HCT116 (cell line): ENCODE measurements at regions not wholly inside any gene's neighbourhood (a gene's known extent, or its start where the extent isn't known, plus 50 kb on each side); places are given as distances from the start of the nearest gene placed in this dataset.

Source experiments
- ATAC-seq: fragments of 200-7000 bp; cut with Tn5 transposase; 2 replicates; pipeline ENCODE4 v1.9.1; 2020; ENCODE audit warnings: mild to moderate bottlenecking, moderate library complexity
- BruUV-seq: library from RNA; stranded (reverse); fragments of 400-500 nt; replicated peaks from 2 replicates; lab custom pipeline; 2021; lab: Mats Ljungman, UMichigan
- CTCF ChIA-PET: fragments of 300-600 bp; sonication (Branson Sonifier 250); formaldehyde crosslinking; loops from one replicate; lab custom pipeline; 2021; ENCODE audit warnings: antibody characterized with exemption; lab: Charles Lee
- POLR2A ChIA-PET: fragments of 300-600, 350-600 bp; sonication (Branson Sonifier 250); formaldehyde crosslinking; loops from one replicate; lab custom pipeline; 2021; ENCODE audit warnings: antibody characterized with exemption; lab: Charles Lee
- RAD21 ChIA-PET, 2 experiments: fragments of 300-600 bp; sonication (Branson Sonifier 250); formaldehyde crosslinking; loops; one replicate each; lab custom pipeline; 2023; ENCODE audit warnings: low total read pairs in 2 of 2; ENCODE audit not compliant: uncharacterized antibody in 2 of 2, unreplicated experiment in 2 of 2, low non-redundant PET in 1 of 2; lab: Charles Lee
- DNase-seq: peaks from one replicate; pipeline ENCODE4 v3.0.0-alpha.2; 2010; ENCODE audit warnings: low read depth, low spot score
- H2AFZ ChIP-seq: fragments of 200-600 bp; shearing (Covaris generic), sonication (generic); 2 replicates; pipeline ENCODE4 v1.6.1; 2017; ENCODE audit warnings: low read depth, mixed run types, mixed read lengths, antibody characterized with exemption, low read length; ENCODE audit not compliant: poor library complexity, severe bottlenecking
- H3K27ac ChIP-seq: 2 replicates; pipeline ENCODE4 v1.5.1; 2012; ENCODE audit warnings: low read depth, low read length
- H3K27me3 ChIP-seq: fragments of 200-600 bp; sonication (generic); 2 replicates; pipeline ENCODE4 v1.6.1; 2016; ENCODE audit warnings: mixed run types, low read length, mixed read lengths; ENCODE audit not compliant: insufficient read depth
- H3K36me3 ChIP-seq, 2 experiments: fragments of 200-500 bp in 1 of 2; fragments of 200-600 bp in 1 of 2; sonication (Bioruptor generic) in 1 of 2; sonication (generic) in 1 of 2; 2 replicates each; pipeline versions ENCODE4 v1.5.1 to v1.6.1; 2014 to 2016; ENCODE audit warnings: low read length in 2 of 2, inconsistent platforms in 1 of 2, mixed read lengths in 1 of 2, mixed run types in 1 of 2; ENCODE audit not compliant: insufficient read depth in 2 of 2, control insufficient read depth in 1 of 2
- H3K4me1 ChIP-seq, 2 experiments: fragments of 200-600 bp in 1 of 2; sonication (generic) in 1 of 2; 2 replicates each; pipeline versions ENCODE4 v1.5.1 to v1.6.1; 2012 to 2017; ENCODE audit warnings: low read length in 2 of 2, inconsistent platforms in 1 of 2, mild to moderate bottlenecking in 1 of 2, mixed read lengths in 1 of 2, mixed run types in 1 of 2, moderate library complexity in 1 of 2; ENCODE audit not compliant: insufficient read depth in 2 of 2, control insufficient read depth in 1 of 2
- H3K4me2 ChIP-seq: fragments of 200-600 bp; sonication (generic); 2 replicates; pipeline ENCODE4 v1.6.1; 2017; ENCODE audit warnings: mixed run types, low read length, mixed read lengths
- H3K4me3 ChIP-seq, 2 experiments: fragments of 200-600 bp in 1 of 2; sonication (generic) in 1 of 2; replicated peaks in 1 of 2; 2 replicates each; pipeline ENCODE4 v1.5.1; 2011 to 2016; ENCODE audit warnings: low read length in 2 of 2, control low read depth in 1 of 2, low read depth in 1 of 2, mild to moderate bottlenecking in 1 of 2, mixed read lengths in 1 of 2, mixed run types in 1 of 2
- H3K79me2 ChIP-seq: fragments of 200-600 bp; sonication (generic); 2 replicates; pipeline ENCODE4 v1.6.1; 2017; ENCODE audit warnings: mild to moderate bottlenecking, mixed run types, low read length, moderate library complexity, mixed read lengths; ENCODE audit not compliant: insufficient read depth
- H3K9ac ChIP-seq: fragments of 200-600 bp; sonication (generic); 2 replicates; pipeline ENCODE4 v1.6.1; 2016; ENCODE audit warnings: low read length, mixed read lengths
- H3K9me2 ChIP-seq: fragments of 200-600 bp; sonication (generic), shearing (Covaris generic); 2 replicates; pipeline ENCODE4 v1.6.1; 2017; ENCODE audit warnings: mixed run types, mild to moderate bottlenecking, moderate library complexity; ENCODE audit not compliant: insufficient read depth
- H3K9me3 ChIP-seq, 2 experiments: fragments of 200-500 bp in 1 of 2; fragments of 200-600 bp in 1 of 2; sonication (Bioruptor generic) in 1 of 2; sonication (generic) in 1 of 2; 2 replicates each; pipeline ENCODE4 v1.6.1; 2014 to 2017; ENCODE audit warnings: low read length in 2 of 2, mixed read lengths in 2 of 2, inconsistent platforms in 1 of 2, low read depth in 1 of 2, mild to moderate bottlenecking in 1 of 2, mixed run types in 1 of 2, moderate library complexity in 1 of 2; ENCODE audit not compliant: control insufficient read depth in 1 of 2, insufficient read depth in 1 of 2
- H4K20me1 ChIP-seq: fragments of 200-600 bp; sonication (generic), shearing (Covaris generic); 2 replicates; pipeline ENCODE4 v1.6.1; 2017; ENCODE audit warnings: mixed run types, mild to moderate bottlenecking, moderate library complexity; ENCODE audit not compliant: insufficient read depth
- CBX3 ChIP-seq: IDR thresholded peaks from 2 replicates; pipeline ENCODE4 v1.6.1; 2012; ENCODE audit warnings: low read depth
- CEBPB ChIP-seq: IDR thresholded peaks from 2 replicates; pipeline ENCODE4 v1.6.1; 2012; ENCODE audit warnings: low read depth
- ELF1 ChIP-seq: IDR thresholded peaks from 2 replicates; pipeline ENCODE4 v1.6.1; 2012; ENCODE audit warnings: low read depth, borderline replicate concordance
- EZH2 ChIP-seq: fragments of 200-600 bp; sonication (generic); IDR thresholded peaks from 2 replicates; pipeline ENCODE4 v1.6.1; 2017; ENCODE audit warnings: antibody characterized with exemption, mixed run types
- EZH2phosphoT487 ChIP-seq: fragments of 200-600 bp; IDR thresholded peaks from 2 replicates; pipeline ENCODE4 v1.6.1; 2018; ENCODE audit warnings: antibody characterized with exemption, borderline replicate concordance
- FOSL1 ChIP-seq: IDR thresholded peaks from 2 replicates; pipeline ENCODE4 v1.6.1; 2012; ENCODE audit warnings: low read depth
- JUND ChIP-seq: IDR thresholded peaks from 2 replicates; pipeline ENCODE4 v1.6.1; 2012
- POLR2A ChIP-seq: IDR thresholded peaks from 2 replicates; pipeline ENCODE4 v1.7.0; 2011; ENCODE audit warnings: borderline replicate concordance; ENCODE audit not compliant: insufficient read depth, insufficient read length; ENCODE audit errors: extremely low read depth
- POLR2AphosphoS5 ChIP-seq: IDR thresholded peaks from 2 replicates; pipeline ENCODE4 v1.6.1; 2011; ENCODE audit warnings: mild to moderate bottlenecking, low read depth, low read length, moderate library complexity
- RAD21 ChIP-seq: IDR thresholded peaks from 2 replicates; pipeline ENCODE4 v1.6.1; 2012; ENCODE audit warnings: low read depth, mild to moderate bottlenecking
- REST ChIP-seq: IDR thresholded peaks from 2 replicates; pipeline ENCODE4 v1.6.1; 2012; ENCODE audit warnings: low read depth
- SIN3A ChIP-seq: IDR thresholded peaks from 2 replicates; pipeline ENCODE4 v1.6.1; 2012; ENCODE audit warnings: low read depth
- SP1 ChIP-seq: IDR thresholded peaks from 2 replicates; pipeline ENCODE4 v1.6.1; 2012; ENCODE audit warnings: low read depth
- SRF ChIP-seq: IDR thresholded peaks from 2 replicates; pipeline ENCODE4 v1.6.1; 2012; ENCODE audit warnings: low read depth
- TCF7L2 ChIP-seq: IDR thresholded peaks from 2 replicates; pipeline ENCODE4 v1.7.0; 2011; ENCODE audit warnings: borderline replicate concordance, inconsistent platforms; ENCODE audit not compliant: insufficient read depth, insufficient read length; ENCODE audit errors: extremely low read depth
- YY1 ChIP-seq: IDR thresholded peaks from 2 replicates; pipeline ENCODE4 v1.6.1; 2011; ENCODE audit warnings: low read length, low read depth, moderate library complexity, mild to moderate bottlenecking; ENCODE audit not compliant: insufficient replicate concordance; ENCODE audit errors: extremely low read depth
- ZFX ChIP-seq: fragments of 450-650 bp; IDR thresholded peaks from 2 replicates; pipeline ENCODE4 v1.6.1; 2017
- ZNF274 ChIP-seq: fragments of 200-500 bp; sonication (Bioruptor generic); IDR thresholded peaks from 2 replicates; pipeline ENCODE4 v1.6.1; 2014; ENCODE audit warnings: mild to moderate bottlenecking, low read depth, low read length, inconsistent platforms
- intact Hi-C: fragments of 100-400 bp; cut with micrococcal nuclease; formaldehyde crosslinking; loops from 2 replicates; pipeline ENCODE4 v1.10.0; 2022
- TF ChIP-seq, protein P1 (sequence below): IDR thresholded peaks from 2 replicates; pipeline ENCODE4 v1.6.1; 2011; ENCODE audit warnings: mild to moderate bottlenecking, low read length, moderate library complexity; ENCODE audit not compliant: insufficient replicate concordance; ENCODE audit errors: extremely low read depth
- TF ChIP-seq, protein P2 (sequence below): IDR thresholded peaks from 2 replicates; pipeline ENCODE4 v1.6.1; 2012

- POLR2A ChIA-PET = no interaction called here
These were observed 104.4 kb upstream of the PHYHIPL start for GRCh38 chr10:59072038-59072437.

More at GRCh38 chr10:59072038-59072437, 104.4 kb upstream of the PHYHIPL start:
- TF ChIP-seq ELF1 = no peak
- no peak for TF ChIP-seq SP1
- no peak for TF ChIP-seq RAD21
- TF ChIP-seq JUND = no peak
- no peak for TF ChIP-seq REST
- no peak for TF ChIP-seq POLR2AphosphoS5
- no peak for TF ChIP-seq ZNF274
- no peak for TF ChIP-seq EZH2
- TF ChIP-seq SRF = no peak
- TF ChIP-seq CEBPB = no peak
- no peak for TF ChIP-seq TCF7L2
- TF ChIP-seq CBX3 = no peak
- TF ChIP-seq EZH2phosphoT487 = no peak
- no peak for TF ChIP-seq POLR2A
- TF ChIP-seq, protein P1, sequence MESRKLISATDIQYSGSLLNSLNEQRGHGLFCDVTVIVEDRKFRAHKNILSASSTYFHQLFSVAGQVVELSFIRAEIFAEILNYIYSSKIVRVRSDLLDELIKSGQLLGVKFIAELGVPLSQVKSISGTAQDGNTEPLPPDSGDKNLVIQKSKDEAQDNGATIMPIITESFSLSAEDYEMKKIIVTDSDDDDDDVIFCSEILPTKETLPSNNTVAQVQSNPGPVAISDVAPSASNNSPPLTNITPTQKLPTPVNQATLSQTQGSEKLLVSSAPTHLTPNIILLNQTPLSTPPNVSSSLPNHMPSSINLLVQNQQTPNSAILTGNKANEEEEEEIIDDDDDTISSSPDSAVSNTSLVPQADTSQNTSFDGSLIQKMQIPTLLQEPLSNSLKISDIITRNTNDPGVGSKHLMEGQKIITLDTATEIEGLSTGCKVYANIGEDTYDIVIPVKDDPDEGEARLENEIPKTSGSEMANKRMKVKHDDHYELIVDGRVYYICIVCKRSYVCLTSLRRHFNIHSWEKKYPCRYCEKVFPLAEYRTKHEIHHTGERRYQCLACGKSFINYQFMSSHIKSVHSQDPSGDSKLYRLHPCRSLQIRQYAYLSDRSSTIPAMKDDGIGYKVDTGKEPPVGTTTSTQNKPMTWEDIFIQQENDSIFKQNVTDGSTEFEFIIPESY = no peak
- TF ChIP-seq, protein P2, sequence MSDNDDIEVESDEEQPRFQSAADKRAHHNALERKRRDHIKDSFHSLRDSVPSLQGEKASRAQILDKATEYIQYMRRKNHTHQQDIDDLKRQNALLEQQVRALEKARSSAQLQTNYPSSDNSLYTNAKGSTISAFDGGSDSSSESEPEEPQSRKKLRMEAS = no peak
- no peak for TF ChIP-seq ZFX
- TF ChIP-seq YY1 = no peak
- no peak for TF ChIP-seq FOSL1
- no peak for TF ChIP-seq SIN3A
- Histone ChIP-seq H2AFZ (no peak overlapping the region), H3K9me2 (no peaks in the 10 kb centered on the region), H3K79me2 (no peaks in the 10 kb centered on the region), H3K36me3 (no peaks in the 10 kb centered on the region), H4K20me1 (no peaks in the 10 kb centered on the region), H3K27me3 (no peaks in the 10 kb centered on the region), H3K4me1 (no peaks in the 10 kb centered on the region), H3K4me2 (no peak overlapping the region), H3K9ac (no peak overlapping the region), H3K9me3 (no peaks in the 10 kb centered on the region), H3K27ac (no peak overlapping the region), H3K4me3 (no peak overlapping the region)
- no TSS peak for BruUV-seq
- CTCF ChIA-PET = no interaction called here
- RAD21 ChIA-PET = no interaction called here
- ATAC-seq (no peak), DNase-seq (no peak)
- intact Hi-C loops = no loop called here
